OCI-LY3 (cell line): ENCODE measurements at regions not wholly inside any gene's neighbourhood (a gene's known extent, or its start where the extent isn't known, plus 50 kb on each side); places are given as distances from the start of the nearest gene placed in this dataset.
"Not testable (repeated sequence)": the region's sequence is repeated elsewhere in the genome, so short reads cannot be mapped to it uniquely, and the experiment has no call there.

ENCODE experiments used
- H2AFZ ChIP-seq: fragments of 200-600, 300-600 bp; shearing (Covaris generic); 2 replicates; pipeline ENCODE4 v1.6.0; 2014; ENCODE audit warnings: antibody characterized with exemption, low read depth, low read length
- H3K27ac ChIP-seq: fragments of 200-600, 300-600 bp; sonication (generic); 2 replicates; pipeline ENCODE4 v1.5.1; 2014; ENCODE audit warnings: mild to moderate bottlenecking, low read length, moderate library complexity, mixed read lengths
- H3K27me3 ChIP-seq: fragments of 200-600, 300-600 bp; sonication (generic); 2 replicates; pipeline ENCODE4 v1.6.1; 2014; ENCODE audit warnings: low read depth, low read length, mixed read lengths
- H3K36me3 ChIP-seq: fragments of 200-600, 300-600 bp; sonication (generic); replicated peaks from 2 replicates; pipeline ENCODE3; 2014; ENCODE audit warnings: low read depth, low read length, mixed read lengths
- H3K4me1 ChIP-seq: fragments of 300-600, 200-600 bp; sonication (generic); 2 replicates; pipeline ENCODE4 v1.6.1; 2014; ENCODE audit warnings: low read length, mixed read lengths
- H3K4me2 ChIP-seq: fragments of 200-600, 300-600 bp; sonication (generic); 2 replicates; pipeline ENCODE4 v1.6.1; 2014; ENCODE audit warnings: low read length, mixed read lengths
- H3K4me3 ChIP-seq: fragments of 300-600, 200-600 bp; sonication (generic); 2 replicates; pipeline ENCODE4 v1.5.1; 2014; ENCODE audit warnings: antibody characterized with exemption, mild to moderate bottlenecking, low read length, moderate library complexity
- H3K79me2 ChIP-seq: fragments of 300-600, 200-600 bp; shearing (Covaris generic); 2 replicates; pipeline ENCODE4 v1.6.1; 2014; ENCODE audit warnings: mild to moderate bottlenecking, low read length, mixed read lengths
- H3K9ac ChIP-seq: fragments of 300-600, 200-600 bp; shearing (Covaris generic); 2 replicates; pipeline ENCODE4 v1.6.0; 2014; ENCODE audit warnings: mild to moderate bottlenecking, low read length, moderate library complexity
- H3K9me3 ChIP-seq: fragments of 200-600, 300-600 bp; shearing (Covaris generic); 2 replicates; pipeline ENCODE4 v1.6.1; 2014; ENCODE audit warnings: low read length, mixed read lengths; ENCODE audit not compliant: insufficient read depth
- H4K20me1 ChIP-seq: fragments of 200-600, 300-600 bp; sonication (generic); 2 replicates; pipeline ENCODE4 v1.6.1; 2016; ENCODE audit warnings: low read length, mixed read lengths; ENCODE audit not compliant: insufficient read depth
- EZH2phosphoT487 ChIP-seq: fragments of 200-600 bp; shearing (Covaris generic); IDR thresholded peaks from 2 replicates; pipeline ENCODE4 v1.6.1; 2018; ENCODE audit warnings: antibody characterized with exemption, mixed run types, low read depth
- TF ChIP-seq, protein P1 (sequence below): fragments of 200-600, 300-600 bp; sonication (generic); IDR thresholded peaks from 2 replicates; pipeline ENCODE4 v1.5.1; 2014; ENCODE audit warnings: antibody characterized with exemption, low read length, low read depth

DNA sequence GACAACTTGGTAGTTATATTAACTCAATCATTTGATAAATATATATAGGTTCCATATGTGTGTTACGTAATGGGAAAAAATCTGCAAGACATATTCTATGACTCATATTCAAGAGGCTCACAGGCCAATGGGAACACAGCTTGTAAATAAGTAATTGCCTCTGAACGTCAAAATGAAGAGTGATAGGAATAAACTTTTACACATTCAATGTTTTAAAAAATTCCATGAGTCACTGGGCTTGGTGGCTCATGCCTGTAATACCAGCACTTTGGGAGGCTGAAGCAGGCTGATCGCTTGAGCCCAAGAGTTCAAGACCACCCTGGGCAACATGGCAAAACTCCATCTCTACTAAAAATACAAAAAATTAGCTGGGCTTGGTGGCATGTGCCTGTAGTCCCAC lies 209.4 kb upstream of the MCHR2 start:
- H3K27ac ChIP-seq: no peak overlapping the region
- H4K20me1 ChIP-seq: no peaks in the 10 kb centered on the region
- H3K4me1 ChIP-seq: no peaks in the 10 kb centered on the region
- no peak overlapping the region for H2AFZ ChIP-seq
- TF ChIP-seq, protein P1, sequence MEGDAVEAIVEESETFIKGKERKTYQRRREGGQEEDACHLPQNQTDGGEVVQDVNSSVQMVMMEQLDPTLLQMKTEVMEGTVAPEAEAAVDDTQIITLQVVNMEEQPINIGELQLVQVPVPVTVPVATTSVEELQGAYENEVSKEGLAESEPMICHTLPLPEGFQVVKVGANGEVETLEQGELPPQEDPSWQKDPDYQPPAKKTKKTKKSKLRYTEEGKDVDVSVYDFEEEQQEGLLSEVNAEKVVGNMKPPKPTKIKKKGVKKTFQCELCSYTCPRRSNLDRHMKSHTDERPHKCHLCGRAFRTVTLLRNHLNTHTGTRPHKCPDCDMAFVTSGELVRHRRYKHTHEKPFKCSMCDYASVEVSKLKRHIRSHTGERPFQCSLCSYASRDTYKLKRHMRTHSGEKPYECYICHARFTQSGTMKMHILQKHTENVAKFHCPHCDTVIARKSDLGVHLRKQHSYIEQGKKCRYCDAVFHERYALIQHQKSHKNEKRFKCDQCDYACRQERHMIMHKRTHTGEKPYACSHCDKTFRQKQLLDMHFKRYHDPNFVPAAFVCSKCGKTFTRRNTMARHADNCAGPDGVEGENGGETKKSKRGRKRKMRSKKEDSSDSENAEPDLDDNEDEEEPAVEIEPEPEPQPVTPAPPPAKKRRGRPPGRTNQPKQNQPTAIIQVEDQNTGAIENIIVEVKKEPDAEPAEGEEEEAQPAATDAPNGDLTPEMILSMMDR: no peak
- no peak for TF ChIP-seq EZH2phosphoT487
- no peak overlapping the region for H3K4me2 ChIP-seq
- no peaks in the 10 kb centered on the region for H3K9me3 ChIP-seq
- H3K27me3 ChIP-seq: no peaks in the 10 kb centered on the region
- H3K36me3 ChIP-seq: no peaks in the 10 kb centered on the region
- no peak overlapping the region for H3K4me3 ChIP-seq
- H3K79me2 ChIP-seq: no peaks in the 10 kb centered on the region
- H3K9ac ChIP-seq: no peak overlapping the region

DNA sequence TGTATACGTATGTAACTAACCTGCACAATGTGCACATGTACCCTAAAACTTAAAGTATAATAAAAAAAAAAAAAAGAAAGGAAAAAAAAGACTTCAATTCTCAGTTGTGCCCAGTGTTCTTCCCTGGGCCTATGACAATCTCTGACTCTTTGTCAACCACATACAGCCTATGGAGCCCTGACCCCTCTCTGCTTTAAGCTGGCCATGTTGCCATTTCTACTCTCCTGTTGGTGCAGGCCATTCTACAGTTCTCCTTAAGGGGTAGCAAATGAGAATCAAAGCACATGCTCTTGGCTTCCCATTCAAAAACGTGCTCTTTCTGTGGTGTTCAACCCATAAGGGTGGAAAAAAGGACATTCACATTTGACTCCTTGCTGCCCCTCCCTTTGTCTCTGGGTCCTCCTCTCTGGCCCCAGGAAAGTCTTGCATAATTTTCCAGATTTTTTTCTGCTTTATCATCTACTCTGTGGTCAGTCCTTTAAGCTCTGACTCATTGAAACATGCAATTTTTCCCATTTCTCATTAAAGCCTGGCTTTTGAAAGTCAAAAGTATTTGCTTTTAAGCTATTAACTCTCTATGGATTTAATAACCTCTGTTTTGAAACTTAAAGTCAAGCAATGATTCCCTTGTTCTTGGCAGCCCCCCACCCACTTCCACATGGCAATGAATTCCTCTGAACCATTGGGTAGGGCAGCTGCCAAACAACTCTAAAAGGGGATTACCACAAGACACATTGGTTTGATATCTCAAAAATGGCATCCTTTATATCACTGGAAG lies 208.6 kb upstream of the MCHR2 start:
- Histone ChIP-seq H3K4me3 (no peak overlapping the region), H3K4me2 (no peak overlapping the region), H3K36me3 (no peaks in the 10 kb centered on the region), H3K79me2 (no peaks in the 10 kb centered on the region), H2AFZ (no peak overlapping the region), H3K4me1 (no peaks in the 10 kb centered on the region), H3K9me3 (no peaks in the 10 kb centered on the region), H3K27ac (no peak overlapping the region), H4K20me1 (no peaks in the 10 kb centered on the region), H3K27me3 (no peaks in the 10 kb centered on the region), H3K9ac (no peak overlapping the region)
- TF ChIP-seq EZH2phosphoT487: no peak
- TF ChIP-seq, protein P1: no peak

DNA sequence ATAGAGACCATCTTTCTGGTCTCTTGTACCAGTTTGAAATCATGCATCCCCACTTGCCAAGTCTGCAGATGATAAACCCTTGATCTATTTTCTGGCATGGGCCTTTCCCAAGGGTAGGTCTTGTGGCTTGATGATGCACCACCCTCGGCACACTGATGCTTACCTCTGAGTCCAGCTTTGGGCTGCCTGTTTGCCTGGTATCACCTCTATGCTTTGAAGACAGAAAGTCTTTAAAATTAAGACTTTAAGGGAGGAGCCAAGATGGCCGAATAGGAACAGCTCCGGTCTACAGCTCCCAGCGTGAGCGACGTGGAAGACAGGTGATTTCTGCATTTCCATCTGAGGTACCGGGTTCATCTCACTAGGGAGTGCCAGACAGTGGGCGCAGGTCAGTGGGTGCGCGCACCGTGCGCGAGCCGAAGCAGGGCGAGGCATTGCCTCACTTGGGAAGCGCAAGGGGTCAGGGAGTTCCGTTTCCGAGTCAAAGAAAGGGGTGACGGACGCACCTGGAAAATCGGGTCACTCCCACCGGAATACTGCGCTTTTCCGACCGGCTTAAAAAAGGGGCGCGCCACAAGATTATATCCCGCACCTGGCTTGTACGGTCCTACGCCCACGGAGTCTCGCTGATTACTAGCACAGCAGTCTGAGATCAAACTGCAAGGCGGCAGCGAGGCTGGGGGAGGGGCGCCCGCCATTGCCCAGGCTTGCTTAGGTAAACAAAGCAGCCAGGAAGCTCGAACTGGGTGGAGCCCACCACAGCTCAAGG lies 202.4 kb upstream of the MCHR2 start:
- not testable (repeated sequence) for H3K9me3 ChIP-seq, H3K79me2 ChIP-seq, H4K20me1 ChIP-seq, H2AFZ ChIP-seq, H3K27ac ChIP-seq, H3K4me1 ChIP-seq, H3K9ac ChIP-seq, H3K4me3 ChIP-seq, H3K27me3 ChIP-seq, H3K36me3 ChIP-seq, H3K4me2 ChIP-seq

DNA sequence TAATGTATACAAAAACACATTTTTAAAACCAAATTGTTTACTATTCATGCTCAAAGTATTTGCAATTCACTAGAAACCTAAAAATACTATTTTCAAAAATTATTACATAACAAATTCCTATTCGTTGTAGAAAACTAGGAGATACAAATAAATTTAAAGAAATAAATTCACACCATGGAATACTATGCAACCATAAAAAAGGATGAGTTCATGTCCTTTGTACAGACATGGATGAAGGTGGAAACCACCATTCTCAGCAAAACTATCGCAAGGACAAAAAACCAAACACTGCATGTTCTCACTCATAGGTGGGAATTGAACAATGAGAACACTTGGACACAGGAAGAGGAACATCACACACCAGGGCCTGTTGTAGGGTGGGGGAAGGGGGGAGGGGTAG lies 201.2 kb upstream of the MCHR2 start:
- not testable (repeated sequence) for H3K4me1 ChIP-seq, H3K36me3 ChIP-seq, H2AFZ ChIP-seq, H3K27ac ChIP-seq, H3K79me2 ChIP-seq, H4K20me1 ChIP-seq, H3K4me3 ChIP-seq, H3K27me3 ChIP-seq, H3K9me3 ChIP-seq, H3K4me2 ChIP-seq, H3K9ac ChIP-seq

DNA sequence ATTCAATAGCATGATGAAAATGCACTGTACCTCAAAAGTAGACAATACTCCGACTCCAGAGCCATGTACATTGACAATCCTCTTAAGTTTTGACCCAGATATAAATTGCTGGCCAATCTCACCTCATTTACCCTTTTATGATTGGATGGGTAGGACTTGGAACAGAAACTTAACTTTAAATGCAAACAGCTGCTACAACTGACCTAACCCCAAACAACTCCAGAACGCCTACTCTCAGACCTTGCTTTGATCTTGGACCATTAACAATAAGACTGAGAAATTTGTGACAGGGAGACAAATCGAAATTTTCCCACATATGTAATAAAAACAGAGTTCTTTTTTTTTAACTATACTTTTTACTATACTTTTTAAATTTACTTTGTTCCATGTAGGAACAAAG lies 200.5 kb upstream of the MCHR2 start:
- Histone ChIP-seq H2AFZ (no peak overlapping the region), H3K4me1 (no peaks in the 10 kb centered on the region), H3K4me2 (no peak overlapping the region), H3K79me2 (no peaks in the 10 kb centered on the region), H3K9ac (no peak overlapping the region), H4K20me1 (no peaks in the 10 kb centered on the region), H3K27me3 (no peaks in the 10 kb centered on the region), H3K27ac (no peak overlapping the region), H3K36me3 (no peaks in the 10 kb centered on the region), H3K4me3 (no peak overlapping the region), H3K9me3 (no peaks in the 10 kb centered on the region)
- no peak for TF ChIP-seq EZH2phosphoT487
- TF ChIP-seq, protein P1: no peak
